ENCODE measurements at regions not wholly inside any gene's neighbourhood (a gene's known extent, or its start where the extent isn't known, plus 50 kb on each side); places are given as distances from the start of the nearest gene placed in this dataset.

DNA sequence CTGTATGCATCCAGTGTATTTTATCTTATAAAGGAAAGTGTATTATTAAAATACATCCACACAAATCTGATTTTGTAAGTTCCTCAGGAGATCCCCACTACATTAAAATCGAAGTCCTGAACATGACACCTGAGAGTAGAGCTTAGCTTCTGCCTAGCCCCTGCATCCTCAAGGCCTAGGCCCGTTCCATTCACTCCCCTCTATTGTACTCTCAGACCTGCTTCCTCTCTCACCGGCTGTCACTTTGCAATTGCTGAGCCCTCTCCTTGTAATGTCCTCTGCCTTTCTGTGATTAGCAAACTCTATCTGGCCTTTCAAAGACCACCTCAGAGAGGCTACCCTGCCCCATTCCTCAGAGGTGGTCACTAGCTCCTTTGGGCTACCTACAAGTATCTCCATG lies 160.8 kb downstream of the FTCDNL1 start:
- TF ChIP-seq, protein P1, sequence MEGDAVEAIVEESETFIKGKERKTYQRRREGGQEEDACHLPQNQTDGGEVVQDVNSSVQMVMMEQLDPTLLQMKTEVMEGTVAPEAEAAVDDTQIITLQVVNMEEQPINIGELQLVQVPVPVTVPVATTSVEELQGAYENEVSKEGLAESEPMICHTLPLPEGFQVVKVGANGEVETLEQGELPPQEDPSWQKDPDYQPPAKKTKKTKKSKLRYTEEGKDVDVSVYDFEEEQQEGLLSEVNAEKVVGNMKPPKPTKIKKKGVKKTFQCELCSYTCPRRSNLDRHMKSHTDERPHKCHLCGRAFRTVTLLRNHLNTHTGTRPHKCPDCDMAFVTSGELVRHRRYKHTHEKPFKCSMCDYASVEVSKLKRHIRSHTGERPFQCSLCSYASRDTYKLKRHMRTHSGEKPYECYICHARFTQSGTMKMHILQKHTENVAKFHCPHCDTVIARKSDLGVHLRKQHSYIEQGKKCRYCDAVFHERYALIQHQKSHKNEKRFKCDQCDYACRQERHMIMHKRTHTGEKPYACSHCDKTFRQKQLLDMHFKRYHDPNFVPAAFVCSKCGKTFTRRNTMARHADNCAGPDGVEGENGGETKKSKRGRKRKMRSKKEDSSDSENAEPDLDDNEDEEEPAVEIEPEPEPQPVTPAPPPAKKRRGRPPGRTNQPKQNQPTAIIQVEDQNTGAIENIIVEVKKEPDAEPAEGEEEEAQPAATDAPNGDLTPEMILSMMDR (IDR thresholded peaks at IDR 0.05), result no peak
- TF ChIP-seq POLR2A (IDR thresholded peaks at IDR 0.05), result no peak
